ENCODE measurements at regions not wholly inside any gene's neighbourhood (a gene's known extent, or its start where the extent isn't known, plus 50 kb on each side); places are given as distances from the start of the nearest gene placed in this dataset.
"Not testable (repeated sequence)": the region's sequence is repeated elsewhere in the genome, so short reads cannot be mapped to it uniquely, and the experiment has no call there.

DNA sequence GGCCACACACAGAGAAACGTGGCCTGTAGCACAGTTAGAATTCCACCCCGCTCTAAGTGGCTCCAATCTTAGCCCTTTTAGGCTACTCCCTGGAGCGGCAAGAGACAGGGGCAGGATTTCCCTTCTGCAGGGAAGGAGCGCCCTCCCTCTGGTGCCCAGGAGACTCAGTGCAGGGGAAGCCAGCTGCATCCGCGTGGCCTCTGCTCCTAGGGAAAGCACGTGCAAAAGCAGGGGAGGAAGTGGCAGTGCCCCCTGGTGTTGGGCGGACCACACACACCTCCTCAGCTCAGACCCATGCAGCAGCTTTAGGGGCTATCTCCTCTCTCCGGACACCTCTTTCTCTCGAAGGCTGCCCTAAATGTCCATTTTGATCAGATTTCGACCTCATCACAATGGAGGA, 50.0 kb downstream of the SPRING1 start:
- peak; percentile 8 for DNase-seq (ENCODE audit: low spot score)

DNA sequence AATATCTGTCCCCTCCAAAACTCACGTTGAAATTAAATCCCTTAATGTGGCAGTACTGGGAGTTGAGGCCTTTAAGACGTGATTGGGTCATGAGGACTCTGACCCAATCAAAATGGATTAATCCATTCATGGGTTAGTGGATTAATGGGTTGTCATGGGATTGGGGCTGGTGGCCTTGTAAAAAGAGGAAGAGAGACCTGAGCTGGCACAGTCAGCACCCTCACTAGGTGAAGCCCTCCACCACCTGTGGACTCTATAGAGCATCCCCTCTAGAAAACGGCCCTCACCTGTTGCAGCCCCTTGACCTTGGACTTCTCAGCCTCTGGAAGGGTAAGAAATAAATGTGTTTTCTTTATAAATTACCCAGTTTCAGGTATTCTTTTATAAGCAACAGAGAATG, 53.0 kb downstream of the SPRING1 start:
- no peak for DNase-seq (ENCODE audit: low spot score)

DNA sequence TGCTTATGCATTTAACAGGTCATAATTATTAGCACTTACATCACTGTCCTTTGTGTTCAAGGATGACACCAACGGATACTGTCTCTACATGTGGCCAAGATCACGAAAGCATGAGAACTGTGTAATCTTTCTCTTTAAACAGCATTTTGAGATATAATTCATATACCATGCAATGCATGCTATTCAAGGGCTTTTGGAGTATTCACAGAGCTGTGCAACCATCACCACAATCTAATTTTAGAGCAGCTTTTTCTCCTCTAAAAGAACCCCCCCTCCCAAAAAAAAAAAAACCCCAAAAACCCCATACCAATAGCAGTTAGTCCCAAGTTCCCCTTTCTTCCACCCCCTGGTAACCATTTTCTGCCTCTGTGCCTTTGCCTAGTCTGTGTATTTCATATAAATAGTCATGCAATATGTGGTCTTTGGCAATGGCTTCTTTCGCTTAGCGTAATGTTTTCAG, 60.6 kb downstream of the SPRING1 start:
- no peak for DNase-seq (ENCODE audit: low spot score)

DNA sequence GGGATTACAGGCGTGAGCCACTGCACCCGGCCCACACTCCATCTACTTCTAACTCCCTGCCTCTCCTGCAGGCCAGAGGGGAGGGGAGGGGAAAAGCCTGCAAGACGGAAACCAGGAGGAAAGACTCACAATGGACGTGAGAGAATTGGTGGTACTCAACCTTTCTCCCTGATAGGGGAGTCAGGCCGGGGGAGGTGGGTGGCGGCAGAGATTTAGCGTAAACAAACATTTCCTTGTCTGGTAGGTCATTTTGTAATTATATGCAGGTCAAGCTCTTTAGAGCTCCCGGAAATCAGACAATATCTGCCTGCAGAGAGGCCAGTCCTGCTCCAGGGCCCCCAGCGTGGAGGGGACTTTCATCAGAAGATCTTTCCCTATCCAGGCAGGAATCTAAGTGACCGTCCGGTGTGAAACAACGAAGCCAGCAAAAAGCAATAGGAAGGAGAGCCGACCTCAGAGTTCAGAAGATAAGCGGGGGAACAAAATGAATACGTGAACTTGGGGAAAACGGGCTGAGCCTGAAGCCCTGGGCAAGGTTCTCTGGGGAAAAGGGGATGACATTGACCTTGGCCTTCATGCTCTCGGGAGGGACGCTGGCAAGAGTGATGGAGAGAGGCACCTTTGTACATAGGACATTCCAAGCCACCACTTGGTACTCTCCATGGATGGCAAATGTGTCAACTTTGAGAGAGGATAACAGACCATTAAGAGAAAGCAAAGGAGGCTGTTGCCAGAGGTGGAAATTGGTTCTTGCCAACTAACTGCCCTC, 62.3 kb downstream of the SPRING1 start:
- DNase-seq (ENCODE audit: low spot score), result no peak

DNA sequence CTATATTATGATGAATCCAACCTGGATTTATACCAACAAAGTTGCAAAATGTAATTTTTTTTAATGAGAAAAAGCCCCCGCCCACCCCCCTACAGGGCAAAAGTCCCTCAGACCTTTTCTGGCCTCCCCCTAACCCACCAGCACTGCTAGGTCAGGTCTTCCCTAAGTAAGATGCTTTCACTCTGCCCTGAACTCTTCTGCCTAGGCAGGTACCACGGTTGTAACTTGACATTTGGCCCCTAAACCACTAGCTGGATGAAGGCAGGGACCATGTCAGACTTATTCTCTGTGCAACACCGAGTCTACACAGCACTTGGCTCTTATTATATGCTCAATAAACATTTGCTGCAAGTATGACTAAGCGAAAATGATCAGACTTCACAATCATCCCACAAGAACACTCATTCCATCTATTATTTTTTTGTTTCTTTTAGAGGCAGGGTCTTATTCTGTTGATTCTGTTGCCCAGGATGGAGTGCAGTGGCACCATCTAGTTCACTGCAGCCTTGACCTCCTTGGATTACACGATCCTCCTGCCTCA, 63.2 kb downstream of the SPRING1 start:
- DNase-seq (ENCODE audit: low spot score), result no peak

DNA sequence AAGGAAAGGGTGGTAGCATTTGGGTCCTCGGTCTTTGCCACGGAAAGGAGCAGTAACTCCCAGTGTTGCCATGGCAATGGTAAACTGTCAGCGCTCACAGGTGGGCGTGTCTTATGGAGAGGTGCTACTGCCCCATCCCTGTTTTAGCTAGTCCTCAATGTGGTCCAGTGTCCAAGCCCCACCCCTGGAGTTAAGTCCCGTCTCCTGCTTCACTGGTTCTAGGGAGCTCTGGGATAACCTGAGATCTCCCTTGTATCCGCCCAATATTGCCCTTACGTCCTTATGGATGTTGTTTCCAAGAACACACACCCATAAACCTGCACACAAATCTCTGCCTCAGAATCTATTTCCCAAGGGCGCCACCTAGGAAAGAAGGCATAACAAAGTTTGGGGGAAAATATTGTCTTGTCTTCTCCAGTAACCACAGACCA, 64.2 kb downstream of the SPRING1 start:
- no peak for DNase-seq (ENCODE audit: low spot score)

DNA sequence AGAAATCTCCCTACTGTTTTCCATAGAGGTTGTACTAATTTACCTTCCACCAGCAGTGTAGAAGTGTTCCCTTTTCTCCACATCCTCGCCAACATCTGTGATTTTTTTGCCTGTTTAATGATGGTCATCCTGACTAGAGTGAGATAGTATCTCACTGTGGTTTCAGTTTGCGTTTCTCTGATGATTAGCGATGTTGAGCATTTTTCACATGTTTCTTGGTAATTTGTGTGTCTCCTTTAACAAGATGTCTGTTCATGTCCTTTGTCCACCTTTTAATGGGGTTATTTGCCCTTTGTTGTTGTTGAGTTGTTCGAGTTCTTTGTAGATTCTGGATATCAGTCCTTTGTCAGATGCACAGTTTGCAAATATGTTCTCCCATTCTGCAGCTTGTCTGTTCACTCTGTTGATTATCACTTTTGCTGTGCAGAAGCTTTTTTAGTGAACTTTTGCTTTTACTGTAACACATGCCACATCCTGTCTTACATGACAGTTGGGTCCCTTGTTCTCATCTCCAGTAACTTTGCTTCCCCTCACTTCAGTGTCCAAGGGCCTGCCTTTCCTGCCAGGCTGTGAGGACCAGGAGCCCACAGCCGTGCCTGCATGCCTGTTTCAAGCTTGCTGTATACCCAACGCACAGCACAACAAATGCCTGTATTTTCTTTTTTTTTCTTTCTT, 64.9 kb downstream of the SPRING1 start:
- no peak for DNase-seq (ENCODE audit: low spot score)

DNA sequence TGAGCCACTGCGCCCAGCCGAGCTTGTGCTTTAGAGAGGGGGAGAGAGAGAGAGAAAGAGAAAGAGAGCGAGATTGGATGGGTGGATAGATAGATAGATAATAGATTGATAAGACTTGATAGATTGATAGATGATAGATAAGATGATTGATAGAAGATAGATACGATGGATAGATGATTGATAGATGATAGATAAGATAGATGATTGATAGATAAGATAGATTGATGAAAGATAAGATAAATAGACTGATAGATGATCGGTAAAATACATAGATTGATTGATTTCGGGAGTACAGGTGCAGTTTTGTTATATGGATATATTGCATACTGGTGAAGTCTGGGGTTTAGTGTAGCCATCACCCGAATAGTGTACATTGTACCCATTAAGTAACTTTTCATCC, 65.9 kb downstream of the SPRING1 start:
- DNase-seq (ENCODE audit: low spot score), result no peak

DNA sequence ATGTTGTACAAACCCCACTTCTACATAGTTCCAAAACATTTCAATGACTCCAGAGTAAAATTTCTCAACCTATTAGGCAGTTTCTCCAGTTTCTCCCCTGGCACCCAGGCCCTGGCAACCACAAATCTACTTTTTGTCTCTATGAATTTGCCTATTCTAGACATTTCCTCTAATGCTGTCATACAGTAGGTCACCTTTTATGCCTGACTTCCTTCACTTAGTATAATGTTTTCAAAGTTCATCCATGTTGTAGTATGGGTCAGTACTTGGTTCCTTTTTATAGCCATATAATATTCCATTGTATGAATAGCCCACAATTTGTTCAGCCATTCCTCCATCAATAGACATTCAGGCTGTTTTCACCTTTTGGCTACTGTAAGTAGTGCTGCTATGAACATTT, 67.0 kb downstream of the SPRING1 start:
- no peak for DNase-seq (ENCODE audit: low spot score)

DNA sequence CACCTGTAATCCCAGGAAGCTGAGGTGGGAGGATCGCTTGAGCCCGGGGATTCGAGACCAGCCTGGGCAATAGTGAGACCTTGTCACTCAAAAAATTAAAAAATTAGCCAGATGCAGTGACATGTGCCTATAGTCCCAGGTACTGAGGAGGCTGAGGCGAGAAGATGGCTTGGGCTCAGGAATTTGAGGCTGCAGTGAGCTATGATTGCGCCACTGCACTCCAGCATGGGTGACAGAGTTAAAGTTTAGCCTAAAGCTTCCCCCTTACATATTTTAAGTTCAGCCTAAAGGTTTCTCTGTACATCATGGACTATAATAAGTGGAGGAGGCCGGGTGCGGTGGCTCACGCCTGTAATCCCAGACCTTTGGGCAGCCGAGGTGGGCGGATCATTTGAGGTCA, 70.1 kb downstream of the SPRING1 start:
- DNase-seq (ENCODE audit: low spot score), result no peak

DNA sequence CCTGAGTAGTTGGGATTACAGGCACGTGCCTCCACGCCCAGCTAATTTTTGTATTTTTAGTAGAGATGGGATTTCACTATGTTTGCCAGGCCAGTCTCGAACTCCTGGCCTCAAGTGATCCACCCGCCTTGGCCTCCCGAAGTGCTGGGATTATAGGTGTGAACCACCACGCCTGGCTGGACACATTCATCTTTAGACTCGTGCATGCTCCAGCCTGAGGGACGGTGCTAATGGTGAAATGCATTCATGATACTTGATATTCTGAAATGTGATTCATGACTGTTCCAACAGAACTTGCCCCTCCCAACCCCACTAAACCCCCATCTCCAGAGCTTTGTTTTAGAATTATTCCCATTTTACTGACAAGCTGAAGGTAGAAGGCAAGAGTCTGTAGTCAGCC, 71.0 kb downstream of the SPRING1 start:
- not testable (repeated sequence) for DNase-seq (ENCODE audit: low spot score)

DNA sequence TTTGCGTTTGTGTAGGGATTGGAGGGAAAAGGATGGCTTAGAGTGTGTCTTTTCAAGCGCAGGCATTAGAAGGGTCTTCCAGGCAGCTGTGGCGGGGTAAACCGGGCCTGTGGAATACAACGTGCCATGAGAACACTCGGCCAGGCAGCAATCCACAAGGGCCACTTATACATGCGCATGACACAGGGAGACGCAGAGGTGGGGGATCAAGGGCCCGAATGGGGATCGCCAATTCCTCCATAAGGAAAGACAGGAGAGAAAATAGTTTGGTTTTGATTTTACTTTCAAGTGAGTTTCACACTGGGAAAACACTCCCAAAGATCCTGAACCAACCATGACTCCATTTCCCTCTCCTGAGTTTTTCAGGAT, 71.6 kb downstream of the SPRING1 start:
- DNase-seq (ENCODE audit: low spot score), result no peak

DNA sequence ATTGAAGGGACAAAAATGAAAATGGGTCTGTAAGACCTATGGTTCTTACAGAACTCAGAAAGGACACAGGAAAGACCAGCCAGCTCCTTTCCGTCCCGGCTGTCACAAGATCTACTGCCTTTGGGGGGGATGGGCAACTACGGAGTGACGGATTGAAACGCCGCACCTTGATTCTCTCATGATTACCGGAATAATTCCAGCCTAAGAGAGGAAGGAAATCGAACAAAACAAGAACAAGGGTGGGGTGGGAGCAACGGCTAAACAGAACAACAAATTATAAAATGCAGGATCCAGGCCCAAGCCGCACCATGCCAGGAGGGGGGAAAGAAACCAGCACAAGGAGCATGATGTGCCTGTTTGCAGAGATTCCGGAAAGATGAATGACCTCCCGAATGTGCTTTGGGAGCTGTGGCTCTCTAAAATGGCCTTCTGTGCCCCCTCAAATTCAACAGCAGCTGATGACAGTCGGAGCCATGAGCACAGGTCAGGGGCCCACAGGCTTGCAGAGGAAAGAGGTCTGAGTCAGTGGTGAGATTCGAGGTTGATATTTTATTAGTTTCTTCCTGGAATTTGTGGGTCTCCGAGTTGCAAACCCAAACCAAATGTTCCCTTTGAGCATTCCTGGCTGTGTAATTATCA, 72.1 kb downstream of the SPRING1 start:
- DNase-seq (ENCODE audit: low spot score), result no peak

DNA sequence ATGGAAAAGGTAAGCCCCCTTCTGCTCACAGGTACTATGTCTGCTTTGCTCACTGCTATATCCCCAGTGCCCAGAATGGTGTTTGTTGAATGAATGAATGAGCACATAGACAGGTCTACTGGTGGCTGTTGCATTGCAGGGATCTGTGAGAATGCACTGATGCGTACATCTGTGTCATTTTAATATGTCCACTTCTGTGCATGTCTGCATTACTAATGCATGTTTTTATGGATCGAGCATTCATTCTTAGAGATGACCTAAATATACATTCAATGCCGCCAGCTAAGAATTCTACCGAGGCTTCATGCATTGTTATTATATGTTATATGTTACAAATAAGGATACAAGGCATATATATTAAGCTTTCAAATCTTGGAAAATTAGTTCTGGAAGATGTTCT, 73.8 kb downstream of the SPRING1 start:
- no peak for DNase-seq (ENCODE audit: low spot score)

DNA sequence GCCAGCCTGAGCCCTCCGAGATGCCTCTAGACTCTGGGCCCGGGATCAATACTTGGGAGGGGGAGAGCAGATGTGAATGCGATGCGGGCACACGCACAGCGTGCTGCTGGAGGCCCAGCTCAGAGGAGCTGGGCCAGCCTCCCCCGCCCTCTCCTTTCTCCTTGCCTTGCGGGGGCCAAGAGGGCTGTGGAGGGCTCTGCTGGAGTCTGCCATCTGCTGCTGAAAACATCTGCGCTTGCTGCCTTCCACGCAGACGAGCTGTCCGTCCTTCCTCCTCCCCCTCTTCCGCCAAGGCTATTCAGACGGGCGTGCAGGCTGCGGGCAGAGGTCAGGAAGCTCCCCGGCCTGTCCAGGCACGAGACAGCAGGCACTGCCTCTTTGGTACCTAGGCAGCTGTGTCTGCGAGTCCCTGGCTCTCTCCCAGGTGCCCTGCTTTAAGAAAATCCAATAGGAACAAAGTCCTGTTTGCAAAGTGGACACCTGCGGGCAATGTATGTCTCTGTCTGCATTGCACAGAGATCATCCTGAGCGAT, 75.2 kb downstream of the SPRING1 start:
- DNase-seq (ENCODE audit: low spot score), result no peak

DNA sequence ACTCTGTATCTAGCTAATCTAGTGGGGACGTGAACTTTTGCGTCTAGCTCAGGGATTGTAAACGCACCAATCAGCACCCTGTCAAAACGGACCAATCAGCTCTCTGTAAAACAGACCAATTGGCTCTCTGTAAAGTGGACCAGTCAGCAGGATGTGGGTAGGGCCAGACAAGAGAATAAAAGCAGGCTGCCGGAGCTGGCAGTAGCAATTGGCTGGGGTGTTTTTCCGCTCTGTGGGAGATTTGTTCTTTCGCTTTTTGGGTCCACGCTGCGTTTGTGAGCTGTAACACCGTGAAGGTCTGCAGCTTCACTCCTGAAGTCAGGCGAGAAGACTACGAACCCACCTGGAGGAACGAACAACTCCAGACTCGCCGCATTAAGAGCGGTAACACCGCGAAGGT, 76.5 kb downstream of the SPRING1 start:
- DNase-seq (ENCODE audit: low spot score), result no peak

DNA sequence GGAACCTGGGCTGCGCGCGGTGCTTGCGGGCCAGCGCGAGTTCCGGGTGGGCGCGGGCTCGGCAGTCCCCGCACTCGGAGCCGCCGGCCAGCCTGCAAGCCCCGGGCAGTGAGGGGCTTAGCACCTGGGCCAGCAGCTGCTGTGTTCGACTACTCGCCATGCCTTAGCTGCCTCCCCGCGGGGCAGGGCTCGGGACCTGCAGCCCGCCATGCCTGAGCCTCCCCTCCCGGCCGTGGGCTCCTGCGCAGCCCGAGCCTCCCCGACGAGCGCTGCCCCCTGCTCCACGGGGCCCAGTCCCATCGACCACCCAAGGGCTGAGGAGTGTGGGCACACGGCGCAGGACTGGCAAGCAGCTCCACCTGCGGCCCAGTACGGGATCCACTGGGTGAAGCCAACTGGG, 77.1 kb downstream of the SPRING1 start:
- not testable (repeated sequence) for DNase-seq (ENCODE audit: low spot score)

DNA sequence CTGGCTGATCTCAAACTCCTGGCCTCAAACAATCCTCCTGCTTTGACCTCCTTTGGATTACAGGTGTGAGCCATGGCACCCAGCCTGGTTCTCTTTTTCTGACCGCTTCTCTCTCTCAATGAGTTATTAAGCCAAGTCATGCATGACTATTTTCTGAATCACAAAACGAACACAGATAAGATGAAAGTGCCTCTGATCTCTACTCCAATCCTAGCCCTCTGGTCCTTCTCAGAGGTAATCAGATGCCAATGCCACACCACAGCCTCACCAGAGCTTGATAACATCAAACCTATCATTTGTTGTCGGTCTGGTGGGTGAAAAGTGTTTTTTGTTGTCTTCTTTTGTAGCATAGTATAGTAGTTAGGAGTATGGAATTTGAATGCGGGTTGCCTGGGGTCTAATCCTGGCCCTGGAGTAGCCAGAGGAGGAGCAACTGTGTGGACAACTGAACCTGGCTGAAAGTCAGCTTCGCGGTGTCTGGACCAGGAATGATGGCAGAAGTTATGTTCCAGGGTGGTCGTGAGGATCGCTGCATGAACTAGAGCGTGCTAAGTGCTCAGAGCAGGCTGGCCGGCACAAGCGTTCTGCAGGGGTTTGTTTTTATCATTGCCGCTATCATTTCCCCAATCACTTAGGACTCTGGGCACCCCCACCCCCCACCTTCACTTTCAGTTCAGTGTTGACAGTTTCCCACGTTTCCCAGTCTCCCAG, 77.9 kb downstream of the SPRING1 start:
- no peak for DNase-seq (ENCODE audit: low spot score)

DNA sequence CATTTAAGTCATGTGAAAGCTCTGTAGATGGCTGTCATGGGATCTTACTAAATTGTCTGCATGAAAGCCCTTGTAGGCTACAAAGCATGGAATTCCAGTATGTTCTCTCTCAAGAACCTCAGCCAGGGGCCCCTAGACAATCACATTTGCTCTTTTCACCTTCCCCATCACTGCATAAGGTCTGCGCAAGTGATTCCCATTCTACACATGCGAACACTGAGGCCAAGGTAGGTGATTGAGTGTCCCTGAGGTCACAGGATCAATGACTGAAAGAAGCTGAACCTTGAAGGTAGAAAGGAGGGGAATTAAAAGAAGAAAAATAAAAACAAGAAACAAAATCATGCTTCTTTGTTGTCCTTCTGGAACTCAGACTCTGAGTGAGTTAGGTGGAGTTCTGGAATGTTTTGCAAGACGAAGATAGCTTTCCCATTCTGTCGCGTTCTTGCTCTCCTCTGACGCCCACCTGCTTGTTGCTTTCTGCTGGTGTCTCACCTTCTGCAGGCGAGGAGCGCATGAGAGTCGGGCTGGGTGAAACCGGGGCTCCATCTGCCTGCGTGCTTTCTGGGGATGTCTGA, 79.9 kb downstream of the SPRING1 start:
- no peak for DNase-seq (ENCODE audit: low spot score)

DNA sequence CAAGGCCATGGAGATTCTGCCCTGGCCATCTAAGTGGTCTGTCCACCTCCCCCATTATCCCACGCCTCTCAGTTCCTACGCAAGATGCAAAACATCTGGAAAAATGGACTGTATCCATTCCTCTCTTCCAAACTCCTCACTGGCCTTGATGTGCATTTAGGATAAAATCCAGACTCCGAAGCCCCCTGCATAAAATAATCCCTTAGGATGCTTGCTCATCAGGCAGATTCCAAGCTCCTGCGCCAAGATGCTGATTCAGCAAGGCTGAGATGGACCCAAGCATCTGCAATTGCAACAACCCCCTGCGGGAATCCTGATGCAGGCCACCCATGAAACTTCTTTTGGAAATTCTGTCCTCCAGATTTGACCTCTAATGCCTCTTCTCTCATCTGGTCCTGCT, 81.6 kb downstream of the SPRING1 start:
- no peak for DNase-seq (ENCODE audit: low spot score)

DNA sequence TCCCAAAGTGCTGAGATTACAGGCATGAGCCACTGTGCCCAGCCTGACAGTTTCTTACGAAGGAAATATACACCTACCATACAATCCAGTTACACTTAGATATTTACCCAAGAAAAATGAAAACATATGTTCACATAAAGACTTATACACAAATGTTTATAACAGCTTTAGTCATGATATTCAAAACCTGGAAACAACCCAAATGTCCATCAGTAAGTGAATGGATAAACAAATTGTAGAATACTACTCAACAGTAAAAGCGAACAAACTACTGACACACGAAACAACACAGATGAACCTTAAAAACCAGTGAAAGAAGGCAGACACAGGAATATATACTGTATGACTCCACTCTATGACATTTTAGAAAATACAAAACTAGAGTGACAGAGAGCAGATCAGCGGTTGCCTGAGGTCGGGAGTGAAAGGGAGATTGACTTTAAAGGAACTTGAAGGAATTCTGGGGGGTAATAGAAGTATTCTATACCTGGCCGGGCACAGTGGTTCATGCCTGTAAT, 83.6 kb downstream of the SPRING1 start:
- DNase-seq (ENCODE audit: low spot score), result no peak

DNA sequence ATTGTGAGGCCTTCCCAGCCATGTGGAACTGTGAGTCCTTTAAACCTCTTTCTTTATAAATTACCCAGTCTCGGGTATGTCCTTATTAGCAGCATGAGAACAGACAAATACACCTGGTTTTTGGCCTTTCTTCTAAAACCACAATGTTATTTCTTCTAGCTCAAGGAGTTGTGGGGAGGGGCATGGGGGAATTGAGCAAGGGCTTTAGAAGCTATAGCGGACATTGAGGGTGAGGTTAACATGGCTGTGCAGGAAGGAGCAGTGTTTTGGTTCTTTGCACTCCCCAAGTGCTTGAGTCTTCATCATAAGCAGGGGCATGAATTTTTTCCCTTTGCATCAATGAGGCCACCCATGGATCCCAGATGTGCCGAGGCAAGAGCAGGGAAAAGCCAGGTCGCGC, 86.8 kb downstream of the SPRING1 start:
- DNase-seq (ENCODE audit: low spot score), result no peak
